Activated CD8-positive, alpha-beta T cell treated with anti-CD3 and anti-CD28 coated beads for 36 hours (primary cell): ENCODE measurements at regions not wholly inside any gene's neighbourhood (a gene's known extent, or its start where the extent isn't known, plus 50 kb on each side); places are given as distances from the start of the nearest gene placed in this dataset.

ENCODE experiments used
- ATAC-seq: fragments of 200-7000 bp; cut with Tn5 transposase; one replicate; pipeline ENCODE4 v1.10.0; 2021; ENCODE audit warnings: mild to moderate bottlenecking, moderate library complexity
- CTCF ChIA-PET: fragments of 350-600 bp; sonication (Branson Sonifier 250); formaldehyde crosslinking; loops from one replicate; lab custom pipeline; 2021; ENCODE audit warnings: antibody characterized with exemption; lab: Charles Lee
- POLR2A ChIA-PET: fragments of 350-600 bp; sonication (Branson Sonifier 250); formaldehyde crosslinking; loops from one replicate; lab custom pipeline; 2021; ENCODE audit warnings: antibody characterized with exemption; lab: Charles Lee
- DNase-seq: peaks from one replicate; pipeline ENCODE4 v3.0.0-alpha.2; 2020
- H3K27ac Mint-ChIP-seq: one replicate; pipeline ENCODE4 v1.8.0; 2021; ENCODE audit warnings: mild to moderate bottlenecking, mixed read lengths
- H3K27me3 Mint-ChIP-seq: one replicate; pipeline ENCODE4 v1.8.0; 2021; ENCODE audit warnings: mixed read lengths
- H3K36me3 Mint-ChIP-seq: one replicate; pipeline ENCODE4 v1.8.0; 2021; ENCODE audit warnings: low read depth, mixed read lengths
- H3K4me1 Mint-ChIP-seq: one replicate; pipeline ENCODE4 v1.8.0; 2021; ENCODE audit warnings: low read depth, mixed read lengths
- H3K4me3 Mint-ChIP-seq: one replicate; pipeline ENCODE4 v1.8.0; 2021; ENCODE audit warnings: mild to moderate bottlenecking, moderate library complexity, mixed read lengths
- H3K9me3 Mint-ChIP-seq: one replicate; pipeline ENCODE4 v1.8.0; 2021; ENCODE audit warnings: mixed read lengths
- intact Hi-C: fragments of 100-400 bp; cut with micrococcal nuclease; formaldehyde crosslinking; loops from one replicate; pipeline ENCODE4 v1.10.0; 2022
- TF ChIP-seq, protein P1 (sequence below): fragments of 200-600 bp; IDR thresholded peaks from one replicate; pipeline ENCODE4 v1.8.0; 2022; ENCODE audit warnings: antibody characterized with exemption, mild to moderate bottlenecking

- TF ChIP-seq, protein P1, sequence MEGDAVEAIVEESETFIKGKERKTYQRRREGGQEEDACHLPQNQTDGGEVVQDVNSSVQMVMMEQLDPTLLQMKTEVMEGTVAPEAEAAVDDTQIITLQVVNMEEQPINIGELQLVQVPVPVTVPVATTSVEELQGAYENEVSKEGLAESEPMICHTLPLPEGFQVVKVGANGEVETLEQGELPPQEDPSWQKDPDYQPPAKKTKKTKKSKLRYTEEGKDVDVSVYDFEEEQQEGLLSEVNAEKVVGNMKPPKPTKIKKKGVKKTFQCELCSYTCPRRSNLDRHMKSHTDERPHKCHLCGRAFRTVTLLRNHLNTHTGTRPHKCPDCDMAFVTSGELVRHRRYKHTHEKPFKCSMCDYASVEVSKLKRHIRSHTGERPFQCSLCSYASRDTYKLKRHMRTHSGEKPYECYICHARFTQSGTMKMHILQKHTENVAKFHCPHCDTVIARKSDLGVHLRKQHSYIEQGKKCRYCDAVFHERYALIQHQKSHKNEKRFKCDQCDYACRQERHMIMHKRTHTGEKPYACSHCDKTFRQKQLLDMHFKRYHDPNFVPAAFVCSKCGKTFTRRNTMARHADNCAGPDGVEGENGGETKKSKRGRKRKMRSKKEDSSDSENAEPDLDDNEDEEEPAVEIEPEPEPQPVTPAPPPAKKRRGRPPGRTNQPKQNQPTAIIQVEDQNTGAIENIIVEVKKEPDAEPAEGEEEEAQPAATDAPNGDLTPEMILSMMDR: no peak
- POLR2A ChIA-PET: no interaction called here
- Mint-ChIP-seq H3K27ac (no peak overlapping the region), H3K36me3 (no peaks in the 10 kb centered on the region), H3K4me3 (no peak overlapping the region), H3K9me3 (no peaks in the 10 kb centered on the region), H3K4me1 (no peaks in the 10 kb centered on the region), H3K27me3 (no peaks in the 10 kb centered on the region)
- CTCF ChIA-PET: no interaction called here
- no peak for ATAC-seq
- DNase-seq: no peak
- intact Hi-C loops: no loop called here
Measured at GRCh38 chr20:40848096-40848495, 159.1 kb upstream of the MAFB start.

GRCh38 chr20:40848526-40848925 is 159.5 kb upstream of the MAFB start:
- no peak for ATAC-seq
- no peaks in the 10 kb centered on the region for H3K27me3 Mint-ChIP-seq
- CTCF ChIA-PET: no interaction called here
- no peak overlapping the region for H3K27ac Mint-ChIP-seq
- POLR2A ChIA-PET: no interaction called here
- H3K4me3 Mint-ChIP-seq: no peak overlapping the region
- H3K4me1 Mint-ChIP-seq: no peaks in the 10 kb centered on the region
- H3K36me3 Mint-ChIP-seq: no peaks in the 10 kb centered on the region
- TF ChIP-seq, protein P1: no peak
- intact Hi-C loops: no loop called here
- no peaks in the 10 kb centered on the region for H3K9me3 Mint-ChIP-seq
- no peak for DNase-seq

DNA sequence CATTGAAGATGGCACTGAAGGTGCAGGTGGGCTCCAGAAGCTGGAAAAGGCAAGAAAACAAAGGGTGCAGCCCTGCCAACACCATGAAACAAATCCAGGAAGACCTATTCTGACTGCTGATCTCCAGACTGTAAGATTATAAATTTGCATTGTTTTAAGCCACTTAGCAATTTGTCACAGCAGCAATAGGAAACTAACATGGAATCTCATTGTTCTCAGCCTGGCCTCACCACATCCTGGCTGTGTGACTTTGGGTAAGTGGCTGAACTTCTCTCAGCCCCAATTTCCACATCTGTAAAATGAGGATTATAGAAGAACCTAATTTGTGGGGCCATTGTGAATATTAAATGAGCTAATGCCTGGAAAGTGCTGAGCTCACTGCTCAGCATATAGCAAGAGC is 160.4 kb upstream of the MAFB start:
- Mint-ChIP-seq H3K4me1 (no peaks in the 10 kb centered on the region), H3K36me3 (no peaks in the 10 kb centered on the region), H3K27ac (no peak overlapping the region), H3K4me3 (no peak overlapping the region), H3K27me3 (no peaks in the 10 kb centered on the region), H3K9me3 (no peaks in the 10 kb centered on the region)
- CTCF ChIA-PET: no interaction called here
- DNase-seq: no peak
- TF ChIP-seq, protein P1: no peak
- POLR2A ChIA-PET: interaction anchor here (0.5 kb wide), 1 partner anchor 1556 kb away, joined by 3 read pairs; no protein-coding TSS in a partner anchor
- intact Hi-C loops: no loop called here
- ATAC-seq: no peak

- ChIA-PET CTCF (no interaction called here), POLR2A (no interaction called here)
- no peak for ATAC-seq
- Mint-ChIP-seq H3K27me3 (no peaks in the 10 kb centered on the region), H3K9me3 (no peaks in the 10 kb centered on the region), H3K4me1 (no peaks in the 10 kb centered on the region), H3K27ac (no peak overlapping the region), H3K36me3 (no peaks in the 10 kb centered on the region), H3K4me3 (no peak overlapping the region)
- DNase-seq: no peak
- intact Hi-C loops: no loop called here
- TF ChIP-seq, protein P1: no peak
Measured at GRCh38 chr20:40851051-40851450, 162.0 kb upstream of the MAFB start.

- POLR2A ChIA-PET: no interaction called here
Measured at GRCh38 chr20:40855269-40855668, 166.2 kb upstream of the MAFB start.

More at GRCh38 chr20:40855269-40855668, 166.2 kb upstream of the MAFB start:
- H3K9me3 Mint-ChIP-seq: no peaks in the 10 kb centered on the region
- H3K36me3 Mint-ChIP-seq: no peaks in the 10 kb centered on the region
- DNase-seq (no peak), ATAC-seq (no peak)
- intact Hi-C loops: no loop called here
- no peaks in the 10 kb centered on the region for H3K4me1 Mint-ChIP-seq
- H3K27me3 Mint-ChIP-seq: no peaks in the 10 kb centered on the region
- H3K4me3 Mint-ChIP-seq: no peak overlapping the region
- TF ChIP-seq, protein P1: no peak
- CTCF ChIA-PET: no interaction called here
- H3K27ac Mint-ChIP-seq: no peak overlapping the region
